HG03280 (cell line): ENCODE measurements at regions not wholly inside any gene's neighbourhood (a gene's known extent, or its start where the extent isn't known, plus 50 kb on each side); places are given as distances from the start of the nearest gene placed in this dataset.
"Not testable (repeated sequence)": the region's sequence is repeated elsewhere in the genome, so short reads cannot be mapped to it uniquely, and the experiment has no call there.

ENCODE experiments used
- ATAC-seq: cut with Tn5 transposase; IDR thresholded peaks from one replicate; pipeline ENCODE4 v1.9.1; 2021; ENCODE audit warnings: mild to moderate bottlenecking, moderate library complexity; ENCODE audit not compliant: unreplicated experiment

DNA sequence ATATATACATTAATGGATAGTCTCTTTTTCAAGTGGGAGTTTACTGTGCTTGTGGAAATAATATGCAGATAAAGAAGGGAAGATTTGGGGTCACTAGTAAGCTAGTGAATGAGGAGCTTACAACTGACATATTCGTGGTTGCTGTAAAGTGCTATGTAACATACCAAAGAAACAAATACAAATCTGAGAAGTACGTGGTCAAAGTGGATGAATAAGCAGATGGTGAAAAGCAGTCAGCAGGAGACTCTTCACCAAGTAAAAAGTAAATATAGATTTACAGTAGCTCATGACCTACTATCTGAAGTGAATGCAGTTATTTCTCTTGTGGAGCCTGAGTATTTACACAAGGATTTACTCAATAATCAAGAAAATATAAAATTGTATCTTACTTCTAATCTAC is 136.6 kb upstream of the ELAC2 start:
- ATAC-seq = no peak

DNA sequence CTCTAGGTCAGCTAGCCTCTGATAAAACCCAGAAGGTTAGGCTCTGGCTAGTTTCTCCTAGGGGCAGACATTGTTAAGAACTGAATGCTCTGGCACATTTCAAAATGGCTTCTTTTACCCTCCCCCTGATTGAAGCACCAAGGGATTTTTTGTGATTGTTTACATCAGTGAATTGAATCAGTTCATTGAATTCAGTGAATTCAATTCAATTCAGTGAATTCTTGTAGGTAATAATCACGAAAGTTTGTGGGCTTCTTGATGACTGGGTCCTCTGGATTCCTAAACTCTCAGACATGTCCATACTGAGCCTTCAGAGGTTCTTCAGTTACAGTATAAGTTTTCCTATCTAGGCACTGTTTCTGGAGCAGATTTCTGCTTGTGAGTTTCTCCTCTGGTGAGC is 135.2 kb upstream of the ELAC2 start:
- no peak for ATAC-seq

DNA sequence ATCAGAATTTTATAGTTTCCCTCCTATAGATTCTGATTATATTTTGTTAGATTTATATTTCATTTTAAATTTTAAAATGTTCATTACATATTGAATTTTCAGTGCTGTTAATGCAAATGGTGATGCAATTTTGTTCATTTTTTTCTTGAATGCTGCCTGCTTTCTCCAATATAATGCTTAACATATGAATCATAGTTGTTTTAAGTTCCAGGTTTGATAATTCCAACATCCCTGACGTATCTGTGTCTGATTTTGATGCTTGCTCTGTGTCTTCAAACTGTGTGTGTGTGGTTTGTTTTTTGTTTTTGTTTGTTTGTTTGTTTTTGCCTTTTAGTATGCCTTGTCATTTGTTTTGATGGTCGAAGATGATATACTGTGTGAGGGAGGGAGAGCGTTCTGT is 134.7 kb upstream of the ELAC2 start:
- no peak for ATAC-seq

DNA sequence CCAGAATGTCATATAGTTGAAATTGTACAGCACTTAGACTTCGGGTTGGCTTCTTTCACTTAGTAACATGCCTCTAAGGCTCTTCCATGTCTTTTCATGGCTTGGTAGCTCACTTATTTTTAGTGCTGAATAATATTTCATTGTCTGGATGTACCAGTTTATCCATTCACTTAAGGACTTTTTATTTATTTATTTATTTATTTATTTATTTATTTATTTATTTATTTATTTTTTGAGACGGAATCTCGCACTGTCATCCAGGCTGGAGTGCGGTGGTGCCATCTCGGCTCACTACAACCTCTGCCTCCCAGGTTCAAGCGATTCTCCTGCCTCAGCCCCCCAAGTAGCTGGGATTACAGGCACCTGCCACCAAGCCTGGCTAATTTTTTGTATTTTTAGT is 132.9 kb upstream of the ELAC2 start:
- not testable (repeated sequence) for ATAC-seq

DNA sequence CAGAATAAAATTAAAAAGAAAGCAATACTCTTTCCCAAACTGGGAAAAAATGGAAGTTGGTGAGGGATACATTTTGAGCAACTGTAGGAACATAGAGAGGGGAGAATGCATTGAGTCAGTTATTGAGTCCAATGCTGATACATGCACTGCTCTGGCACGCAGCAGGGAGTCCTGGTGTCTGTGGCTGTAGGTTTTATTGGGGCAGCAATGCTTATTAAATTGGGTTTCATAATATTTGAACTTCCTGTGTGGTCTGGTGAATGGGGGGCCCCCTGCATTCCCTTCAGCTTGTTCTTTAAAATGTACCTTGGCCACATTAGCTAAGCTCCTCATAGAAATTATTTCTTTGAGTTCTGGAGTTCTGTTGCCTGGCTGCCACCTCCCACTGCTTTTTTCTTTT is 125.2 kb upstream of the ELAC2 start:
- no peak for ATAC-seq

DNA sequence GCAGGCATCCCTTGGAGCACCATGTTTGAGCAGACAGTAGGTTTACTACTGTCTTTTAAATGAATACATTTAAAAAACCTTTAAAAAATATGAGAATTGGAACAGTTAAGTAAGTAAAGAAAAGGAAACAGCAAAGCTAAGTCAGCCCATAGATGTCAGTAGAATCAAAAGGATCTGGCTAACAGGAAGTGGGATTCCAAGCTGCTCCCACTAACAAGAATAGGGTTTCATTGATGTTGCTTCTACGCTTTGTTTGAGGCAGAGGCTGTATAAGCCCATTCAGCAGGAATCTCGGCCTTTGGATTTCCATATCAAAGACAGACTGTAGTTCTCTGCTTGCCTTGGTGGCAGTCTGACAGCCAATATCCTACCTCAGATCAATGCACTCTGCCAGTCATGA is 122.9 kb upstream of the ELAC2 start:
- no peak for ATAC-seq

DNA sequence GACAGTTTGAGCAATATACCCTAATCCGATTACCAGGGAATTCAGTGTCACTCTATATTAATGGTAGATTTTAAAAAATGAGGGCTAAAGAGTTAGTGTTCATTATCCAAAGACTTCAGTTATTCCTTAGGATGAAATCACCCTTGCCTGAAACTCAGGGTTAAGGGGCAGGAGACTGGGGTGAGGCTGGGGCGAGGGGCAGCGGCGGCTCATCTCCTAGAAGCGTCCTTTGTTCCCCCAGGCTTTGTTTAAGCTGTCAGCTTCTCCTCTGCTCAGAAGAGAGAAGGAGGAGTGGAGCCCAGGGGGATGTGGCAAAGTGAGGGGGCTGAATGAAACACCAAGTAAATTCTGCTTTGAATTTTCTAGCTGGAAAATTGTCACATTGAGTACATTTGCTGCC is 117.7 kb upstream of the ELAC2 start:
- ATAC-seq = no peak

DNA sequence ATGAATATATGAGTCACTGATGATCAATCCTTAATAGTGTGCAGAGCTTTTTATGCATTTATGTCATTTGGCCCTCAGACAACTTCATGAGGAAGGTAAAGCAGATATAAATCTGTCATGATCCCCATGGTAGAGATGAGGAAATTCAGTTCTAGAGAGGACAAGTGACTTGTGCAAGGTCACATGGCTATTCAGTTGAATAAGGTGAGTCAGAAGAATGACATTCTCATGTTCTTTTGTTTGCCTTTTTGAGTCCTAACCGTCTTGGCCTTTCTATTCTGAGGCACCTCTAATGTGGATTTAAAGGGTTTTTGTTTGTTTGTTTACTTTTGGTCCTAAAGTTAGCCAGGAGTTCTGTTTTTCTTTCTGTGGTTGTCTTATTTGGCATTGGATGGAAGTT is 116.2 kb upstream of the ELAC2 start:
- ATAC-seq = no peak

DNA sequence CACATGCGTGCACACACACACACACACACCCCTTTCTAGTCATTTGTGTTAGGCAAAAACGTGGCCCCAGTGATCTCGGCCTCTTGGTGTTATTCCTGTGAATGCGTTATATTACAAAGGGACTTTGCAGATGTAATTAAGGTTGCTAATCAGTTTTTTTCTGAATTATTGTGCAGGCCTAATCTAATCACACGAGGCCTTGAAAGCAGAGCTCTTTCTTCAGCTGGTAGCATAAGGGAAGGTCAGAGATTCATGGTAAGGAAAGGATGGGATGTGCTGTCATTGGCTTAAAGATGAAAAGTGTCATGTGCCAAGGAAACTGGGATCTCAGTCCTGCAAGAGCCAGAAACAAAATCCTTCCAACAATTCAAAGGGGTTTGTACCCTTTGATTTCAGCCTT is 113.4 kb upstream of the ELAC2 start:
- no peak for ATAC-seq

DNA sequence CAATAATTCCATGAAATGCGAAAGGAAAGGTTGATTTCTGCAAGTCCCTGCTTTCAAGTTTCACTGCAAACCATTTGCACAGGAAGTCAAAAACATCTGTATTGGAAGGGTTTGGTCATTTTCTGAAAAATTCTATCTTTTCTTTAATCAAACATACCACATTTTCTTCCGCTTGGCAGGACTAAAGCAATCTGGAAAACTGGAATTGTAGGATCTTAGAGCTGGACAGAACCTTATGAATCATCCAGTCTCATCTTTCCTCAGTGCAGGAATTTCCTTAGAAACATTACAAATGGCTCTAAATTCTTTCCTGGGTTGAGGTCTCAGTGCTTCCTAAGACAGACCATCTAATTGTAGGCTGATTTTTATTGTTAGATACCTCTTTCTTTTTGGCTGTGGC is 111.5 kb upstream of the ELAC2 start:
- no peak for ATAC-seq

DNA sequence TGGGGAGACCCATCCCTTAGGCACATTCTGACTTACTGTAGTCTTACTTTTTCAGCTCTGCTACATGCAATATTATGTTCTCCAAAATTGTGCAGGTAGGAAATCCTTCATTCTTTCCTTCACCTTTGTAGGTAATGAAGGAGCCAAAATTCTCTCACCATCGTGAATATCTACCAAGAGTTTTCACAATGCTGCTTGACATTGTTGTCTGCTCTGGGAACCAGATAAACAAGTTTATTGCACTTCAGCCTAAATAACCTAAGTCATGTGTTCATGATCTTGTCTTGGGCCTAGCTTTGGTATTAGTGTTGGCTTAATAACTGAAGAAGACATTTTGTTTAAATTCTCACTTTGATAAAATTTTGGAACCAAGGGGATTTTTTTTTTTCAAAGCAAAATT is 110.8 kb upstream of the ELAC2 start:
- no peak for ATAC-seq

DNA sequence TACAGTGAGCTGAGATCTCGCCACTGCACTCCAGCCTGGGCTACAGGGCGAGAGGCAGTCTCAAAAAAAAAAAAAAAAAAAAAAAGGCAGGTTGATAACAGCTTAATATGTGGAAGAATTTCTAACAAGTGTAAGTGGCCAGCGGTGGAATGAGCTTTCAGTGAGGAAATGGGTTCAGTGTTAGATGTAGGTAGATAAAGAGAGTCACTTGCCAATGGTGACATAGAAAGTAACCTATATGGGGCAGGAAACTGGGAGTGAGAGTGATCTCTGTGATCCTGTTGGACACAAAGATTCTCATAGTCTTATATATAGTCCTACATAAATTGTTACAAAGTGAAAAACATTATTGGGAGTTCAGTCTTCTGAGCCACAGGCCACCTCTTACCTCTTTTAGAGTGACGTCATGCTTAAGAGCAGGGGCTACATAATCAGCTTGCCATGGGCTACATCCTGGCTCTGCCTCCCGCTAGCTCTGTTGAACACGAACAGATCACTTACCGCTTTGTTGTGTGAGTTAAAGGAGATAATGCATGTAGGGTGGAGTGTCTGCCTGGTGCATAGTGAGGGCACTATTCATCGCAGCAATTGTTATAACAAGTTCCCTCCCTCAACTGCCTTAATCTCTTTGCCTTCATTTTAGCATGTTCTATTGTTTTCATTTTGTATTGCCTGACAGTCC is 110.2 kb upstream of the ELAC2 start:
- no peak for ATAC-seq

DNA sequence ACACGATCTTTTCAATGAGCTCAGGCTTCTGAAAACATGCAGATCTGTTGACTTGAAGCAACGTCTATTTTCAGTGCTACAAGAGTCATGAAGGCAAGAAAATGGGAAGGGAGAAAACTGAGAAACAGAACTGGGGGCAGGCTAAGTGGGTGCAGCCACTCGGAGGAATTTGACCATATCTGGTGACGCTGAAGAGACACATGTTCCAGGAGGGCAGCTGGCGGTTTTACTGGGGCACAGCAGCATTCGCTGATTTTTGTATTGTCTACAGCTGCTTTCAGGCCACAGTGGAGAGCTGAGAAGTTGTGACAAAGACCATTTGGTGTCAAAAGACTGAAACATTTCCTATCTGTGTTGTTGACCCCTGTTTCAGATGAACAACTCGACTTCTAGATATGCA is 103.0 kb upstream of the ELAC2 start:
- ATAC-seq = no peak

DNA sequence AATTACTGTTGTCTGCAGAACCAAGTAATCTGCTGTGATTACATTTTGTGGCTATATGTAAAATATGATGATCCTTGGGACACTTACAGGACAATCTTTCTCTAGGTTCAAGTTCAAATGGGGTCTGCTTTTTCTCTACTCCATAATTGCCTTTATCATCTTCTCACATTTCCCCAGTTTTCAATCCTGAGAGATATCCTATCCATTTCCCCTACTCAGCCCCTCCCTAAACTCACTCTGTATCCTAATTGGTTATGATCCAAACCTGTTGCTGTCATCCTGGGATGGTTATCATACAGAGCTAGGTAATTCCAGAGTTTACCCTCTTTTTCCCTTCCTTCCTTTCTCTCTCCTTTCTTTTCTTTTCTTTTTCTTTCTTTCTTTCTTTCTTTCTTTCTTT is 100.5 kb upstream of the ELAC2 start:
- no peak for ATAC-seq

DNA sequence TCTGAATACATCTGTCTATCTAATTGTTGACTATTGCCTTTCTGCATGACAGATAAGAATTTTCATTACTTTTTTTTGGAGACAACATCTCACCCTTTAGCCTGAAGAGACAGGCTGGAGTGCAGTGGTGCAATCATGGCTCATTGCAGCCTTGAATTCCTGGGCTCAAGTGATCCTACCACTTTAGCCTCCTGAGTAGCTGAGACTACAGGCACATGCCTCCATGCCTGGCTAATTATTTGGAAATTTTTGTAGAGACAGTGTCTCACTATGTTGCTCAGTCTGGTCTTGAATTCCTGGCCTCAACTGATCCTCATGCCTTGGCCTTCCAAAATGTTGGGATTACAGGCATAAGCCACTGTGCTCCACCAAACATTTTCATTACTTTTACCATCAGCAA is 99.8 kb upstream of the ELAC2 start:
- ATAC-seq = no peak

DNA sequence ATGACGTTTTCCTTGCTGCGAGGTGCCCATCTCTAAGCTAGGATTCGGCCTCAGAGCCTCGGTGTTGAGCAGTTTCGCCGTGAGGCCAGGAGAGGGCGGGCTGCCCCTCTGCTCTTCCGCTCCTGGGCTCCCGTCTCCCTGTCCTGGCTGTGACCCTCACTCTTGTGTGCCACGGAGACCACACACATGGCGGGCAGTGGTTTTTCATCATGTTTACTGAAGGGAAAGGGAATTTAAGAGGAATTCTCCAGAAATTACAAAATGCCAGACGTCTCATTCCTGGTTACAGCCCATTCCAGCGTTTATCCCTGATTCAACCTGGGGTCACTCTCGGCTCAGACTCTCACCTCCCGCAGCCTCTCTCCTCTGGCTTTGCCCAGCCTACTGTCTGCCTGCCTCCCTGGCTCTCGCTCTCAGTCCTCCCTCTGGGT is 96.8 kb upstream of the ELAC2 start:
- peak; percentile 52 for ATAC-seq

DNA sequence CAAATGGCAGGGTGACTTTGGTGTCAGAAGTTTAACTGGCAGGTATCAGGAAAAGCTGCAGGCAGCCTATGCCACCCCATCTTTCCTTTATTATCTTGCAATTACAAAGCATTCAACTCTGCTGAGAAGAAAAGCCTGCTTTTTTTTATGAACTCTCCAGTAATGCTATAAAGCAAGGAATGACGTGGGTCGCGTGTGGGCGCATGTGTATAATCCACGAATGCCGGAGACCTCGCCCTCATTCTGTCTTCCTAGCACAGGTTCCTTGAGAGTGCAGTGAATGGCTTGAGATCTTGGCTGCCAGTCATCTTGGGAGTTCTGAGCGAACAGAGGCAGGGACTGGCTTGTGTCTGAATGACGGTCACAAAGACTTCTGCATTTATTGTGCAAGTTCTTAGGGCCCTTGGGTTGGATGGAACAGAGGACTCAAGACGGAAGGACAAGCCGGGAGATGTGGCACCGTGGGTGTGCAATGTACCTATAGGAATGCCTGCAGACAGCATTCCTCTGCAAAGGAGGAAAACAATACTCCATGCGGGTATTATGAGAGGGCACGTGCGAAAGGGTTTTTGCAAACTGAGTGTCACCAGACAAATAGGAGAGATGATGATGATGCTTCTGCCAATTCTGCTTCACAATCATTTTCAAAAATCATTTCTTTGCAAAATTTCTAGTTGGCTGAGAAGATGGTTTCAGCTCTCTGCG is 96.1 kb upstream of the ELAC2 start:
- ATAC-seq = no peak

DNA sequence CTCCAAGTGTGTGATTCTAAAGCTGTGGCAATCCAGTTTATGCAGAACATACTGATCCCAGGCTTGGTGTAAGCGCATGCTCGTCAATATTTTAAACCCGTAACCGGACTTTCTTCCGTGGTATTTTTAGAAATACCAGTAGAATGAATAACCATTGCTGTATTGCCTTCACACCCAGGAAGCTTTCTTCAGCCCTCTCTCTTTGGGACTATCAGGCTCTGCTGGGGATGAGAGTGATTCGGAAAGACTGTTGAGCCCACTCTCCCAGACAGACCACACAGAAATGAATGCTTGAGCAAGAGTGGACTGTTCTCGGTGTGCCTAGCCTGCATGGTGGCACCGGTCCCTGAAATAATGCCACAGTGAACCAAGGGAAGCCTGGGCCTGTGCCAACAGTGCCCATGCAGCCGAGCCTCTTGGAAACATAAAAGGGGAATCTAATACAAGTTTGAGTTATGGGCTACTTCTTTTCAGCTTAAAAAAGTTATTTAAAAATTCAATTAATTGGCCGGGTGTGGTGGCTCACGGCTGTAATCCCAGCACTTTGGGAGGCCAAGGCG is 89.9 kb upstream of the ELAC2 start:
- no peak for ATAC-seq

DNA sequence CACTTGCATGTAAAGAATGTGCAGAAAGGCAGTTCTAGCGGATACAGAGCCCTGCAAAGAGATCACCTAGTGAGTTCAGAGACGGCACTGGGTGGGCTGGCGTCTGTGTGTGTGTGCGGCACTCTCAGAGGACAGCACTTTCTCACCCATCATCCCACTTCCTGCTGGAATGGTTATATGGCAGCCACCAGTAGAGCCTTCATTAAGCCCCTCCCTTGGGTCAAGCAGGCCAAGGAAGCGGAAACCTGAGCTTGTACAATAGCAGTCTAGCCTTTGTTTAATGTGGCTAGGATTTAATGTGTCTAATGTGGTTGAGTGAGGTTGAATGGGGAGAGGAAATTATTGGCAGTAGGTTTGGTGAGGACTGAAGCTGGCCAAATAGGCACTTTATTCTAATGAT is 88.3 kb upstream of the ELAC2 start:
- no peak for ATAC-seq

DNA sequence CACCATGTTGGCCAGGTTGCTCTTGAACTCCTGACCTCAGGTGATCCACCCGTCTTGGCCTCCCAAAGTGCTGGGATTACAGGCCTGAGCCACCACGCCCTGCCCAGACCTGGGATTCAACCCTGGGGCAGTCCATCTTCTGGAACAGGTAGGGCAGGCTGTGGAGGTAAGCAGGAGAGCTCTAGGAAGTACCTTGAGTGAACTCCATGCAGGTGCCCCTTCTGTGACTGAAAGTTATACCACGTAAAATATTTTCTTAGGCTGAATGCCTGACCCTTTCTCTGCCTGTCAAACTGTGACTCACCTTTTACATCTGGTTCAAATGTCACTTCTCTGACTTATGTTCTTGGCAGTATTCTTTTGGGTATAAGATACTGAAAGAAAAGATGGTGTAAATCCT is 86.7 kb upstream of the ELAC2 start:
- no peak for ATAC-seq

DNA sequence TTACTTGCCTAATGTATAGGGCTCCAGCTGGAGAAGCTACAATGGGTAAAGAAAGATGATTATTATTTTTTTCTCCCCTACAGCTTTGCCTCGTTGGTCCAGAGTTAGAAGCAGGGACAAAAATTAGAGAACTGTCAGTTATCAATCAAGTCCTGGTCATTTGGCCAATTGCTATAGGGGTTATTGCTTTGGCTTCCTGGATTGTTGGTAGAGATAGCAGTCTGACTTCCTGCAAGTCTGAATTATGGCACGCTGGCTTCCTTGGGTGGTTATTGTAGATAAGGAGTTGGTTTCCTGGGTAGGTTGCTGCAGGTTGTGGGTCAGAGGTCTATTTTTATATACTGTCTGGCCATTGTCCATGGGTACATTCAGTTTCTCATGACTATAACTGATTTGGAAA is 84.7 kb upstream of the ELAC2 start:
- ATAC-seq = no peak

DNA sequence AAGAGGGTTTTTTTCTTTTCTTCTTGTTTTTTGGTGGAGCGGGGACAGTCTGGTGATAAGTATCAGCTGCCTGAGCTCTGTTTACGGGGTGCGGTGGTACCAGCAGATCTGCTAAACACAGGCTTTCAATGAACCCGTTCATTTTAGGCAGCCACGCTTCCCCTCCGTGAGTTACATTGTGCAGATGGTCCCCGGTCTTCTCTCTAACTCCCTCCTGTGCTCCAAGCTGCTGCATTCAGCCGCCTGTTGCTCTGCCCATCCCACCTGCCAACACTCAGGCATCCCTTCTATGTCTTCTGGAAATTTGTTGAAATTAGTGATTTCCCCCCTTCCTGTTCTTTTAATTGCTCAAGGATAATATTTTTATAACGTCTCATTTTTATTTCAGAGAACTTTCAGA is 82.1 kb upstream of the ELAC2 start:
- ATAC-seq = no peak
